ENCODE measurements at regions not wholly inside any gene's neighbourhood (a gene's known extent, or its start where the extent isn't known, plus 50 kb on each side); places are given as distances from the start of the nearest gene placed in this dataset.

GRCh38 chr3:81301230-81301629, 460.2 kb downstream of the GBE1 start:
- TF ChIP-seq CTCF (IDR thresholded peaks at IDR 0.05) = no peak
- no peak for TF ChIP-seq POLR2A (IDR thresholded peaks at IDR 0.05)
- no peak for TF ChIP-seq EP300 (IDR thresholded peaks at IDR 0.05)

Data from tibial nerve (tissue), 4 donors.